Amniotic epithelial cell (primary cell): ENCODE measurements at regions not wholly inside any gene's neighbourhood (a gene's known extent, or its start where the extent isn't known, plus 50 kb on each side); places are given as distances from the start of the nearest gene placed in this dataset.
"Not testable (repeated sequence)": the region's sequence is repeated elsewhere in the genome, so short reads cannot be mapped to it uniquely, and the experiment has no call there.

Experiments used
- DNase-seq: peaks from one replicate; pipeline ENCODE4 v3.0.0-alpha.2; 2010; ENCODE audit warnings: low read depth

DNA sequence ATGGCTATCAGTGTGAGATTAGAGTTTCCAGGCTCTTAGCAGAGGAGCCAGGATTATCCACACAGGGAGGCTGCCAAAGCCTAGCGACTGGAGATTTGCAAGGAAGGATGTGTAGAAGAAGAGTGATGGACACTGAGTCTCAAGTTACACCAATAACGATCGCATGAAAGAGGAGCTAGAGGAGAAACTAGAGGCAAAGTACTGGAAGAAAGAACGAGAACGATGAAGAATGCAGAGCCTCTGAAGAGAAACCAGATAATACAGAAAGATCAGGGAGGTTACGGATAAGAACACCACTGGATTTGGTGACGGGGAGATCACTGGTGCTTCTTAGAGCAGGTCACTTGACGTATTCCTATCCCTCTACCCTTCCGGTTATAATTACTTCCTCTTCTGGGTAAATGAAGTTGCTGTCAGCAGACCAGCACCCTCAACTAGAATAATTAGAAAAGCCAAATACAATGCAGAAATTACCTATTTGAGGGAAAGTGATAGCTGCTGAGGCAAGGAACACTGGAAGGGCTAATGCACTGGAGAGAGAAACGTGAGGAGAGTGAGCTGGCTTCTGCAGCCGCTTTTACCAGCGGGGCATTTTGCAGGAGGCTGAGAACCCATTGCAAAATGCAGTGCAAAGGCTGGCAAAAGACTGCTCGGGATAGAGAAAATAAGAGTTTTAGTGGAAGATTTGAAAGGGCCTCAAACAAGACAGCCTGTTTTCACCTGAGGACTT lies 93.1 kb upstream of the HIF1A start:
- DNase-seq, result peak; percentile 32

DNA sequence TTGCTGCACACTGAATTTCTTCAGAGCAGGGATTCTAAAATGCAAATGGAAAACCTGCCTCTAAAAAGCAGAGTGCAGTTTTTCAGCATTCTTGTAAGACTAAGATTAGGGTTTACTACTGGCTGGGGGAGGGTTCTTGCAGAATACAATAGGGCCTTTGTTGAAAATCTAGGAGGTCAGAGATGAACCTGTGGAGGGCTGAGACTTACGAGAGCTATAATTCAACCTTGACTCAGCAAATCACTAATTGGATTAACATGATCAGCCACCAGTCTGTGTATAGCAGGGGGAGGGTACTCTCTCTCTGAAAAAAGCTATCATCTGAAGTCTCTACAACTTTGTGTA lies 92.6 kb upstream of the HIF1A start:
- DNase-seq, result peak; percentile 40

DNA sequence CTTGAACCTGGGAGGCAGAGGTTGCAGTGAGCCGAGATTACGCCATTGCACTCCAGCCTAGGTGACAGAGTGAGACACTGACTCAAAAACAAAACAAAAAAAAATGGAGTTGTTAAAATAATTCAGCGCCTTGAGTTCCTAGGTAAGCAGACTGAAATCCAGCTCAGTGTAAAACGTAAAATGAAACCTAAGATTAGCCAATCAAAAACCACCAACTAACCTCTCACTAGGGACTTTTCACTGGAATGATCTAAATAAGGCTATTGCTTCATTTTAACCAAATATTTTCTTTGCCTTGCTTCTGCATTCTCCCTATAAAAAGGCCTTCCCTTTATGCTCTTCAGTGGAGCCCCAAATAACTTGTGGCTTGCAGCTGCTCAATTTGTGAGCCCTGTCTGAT lies 91.6 kb upstream of the HIF1A start:
- DNase-seq, result peak; percentile 61

DNA sequence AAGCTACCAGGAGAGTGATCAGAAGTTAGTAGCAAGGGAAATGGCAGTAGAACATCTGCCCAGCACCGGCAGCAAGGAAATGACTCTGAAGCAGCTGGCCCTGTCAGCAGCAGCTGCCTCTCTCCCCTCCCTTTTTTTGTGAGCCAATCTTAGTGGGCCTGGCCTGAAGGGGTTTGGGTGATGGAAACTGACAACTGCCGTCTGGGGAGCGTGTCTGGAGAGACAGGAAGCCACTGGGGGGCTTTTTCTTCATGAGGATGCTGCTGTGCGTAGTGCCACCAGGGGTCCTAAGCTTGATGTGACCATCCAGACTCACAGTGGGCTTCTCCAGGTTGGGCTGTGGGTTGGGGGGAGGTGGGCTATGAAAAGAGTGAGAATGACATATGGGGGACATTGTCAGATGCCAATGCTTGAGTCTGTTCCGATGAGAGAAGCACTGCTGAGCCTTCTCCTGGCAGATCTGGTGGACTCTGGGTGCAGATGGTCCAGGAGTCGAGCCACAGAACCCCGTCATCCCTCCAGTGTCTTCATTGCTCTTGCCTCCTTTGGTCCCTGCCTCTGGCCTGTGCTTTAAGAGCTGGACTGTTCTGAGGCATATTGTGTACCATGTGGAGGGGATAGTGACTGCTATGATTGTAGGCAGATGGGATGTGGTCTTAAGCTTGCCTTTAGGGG lies 87.6 kb upstream of the HIF1A start:
- DNase-seq, result no peak

DNA sequence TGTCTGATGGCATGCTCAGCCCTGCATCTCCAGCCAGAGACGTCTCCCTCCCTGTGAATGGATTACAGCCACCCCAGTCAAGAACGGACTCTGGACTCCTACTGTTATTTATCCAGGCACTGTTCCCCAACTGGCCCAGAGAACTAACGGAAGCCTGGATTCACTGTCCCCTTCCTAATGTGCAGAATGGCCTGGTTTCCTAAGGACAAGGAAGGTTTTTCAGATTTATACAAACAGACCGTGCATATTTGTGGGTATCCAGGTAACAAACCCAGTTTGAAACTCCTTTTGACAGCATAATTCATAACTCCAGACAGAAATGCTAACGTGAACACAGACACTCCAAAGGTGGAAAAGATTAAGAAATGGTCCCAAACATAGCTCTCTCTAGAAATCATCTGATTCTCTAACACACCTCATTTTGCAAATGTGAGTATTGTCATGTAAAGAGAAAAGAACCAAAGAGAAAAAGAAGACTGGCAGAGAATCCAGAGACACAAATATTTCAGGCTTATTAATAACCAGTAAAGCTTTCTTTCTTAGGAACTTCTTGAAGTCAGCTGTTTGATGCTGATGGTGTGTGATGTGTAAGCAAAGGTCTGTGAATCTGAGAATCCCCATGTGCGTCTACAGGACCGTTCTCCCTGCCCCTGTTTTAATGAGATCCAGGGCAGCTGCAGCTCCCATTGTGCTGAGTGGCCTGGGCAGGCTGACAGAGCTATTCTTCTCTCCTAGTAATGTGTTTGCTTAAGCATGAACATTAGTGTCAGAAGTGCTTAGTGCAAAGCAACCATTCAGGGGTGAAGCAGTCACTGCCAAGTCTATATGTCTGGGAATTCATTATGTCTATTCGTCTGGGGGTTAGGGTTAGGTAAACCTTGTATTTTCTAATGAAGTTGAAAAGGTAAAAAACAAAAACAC lies 86.8 kb upstream of the HIF1A start:
- no peak for DNase-seq

DNA sequence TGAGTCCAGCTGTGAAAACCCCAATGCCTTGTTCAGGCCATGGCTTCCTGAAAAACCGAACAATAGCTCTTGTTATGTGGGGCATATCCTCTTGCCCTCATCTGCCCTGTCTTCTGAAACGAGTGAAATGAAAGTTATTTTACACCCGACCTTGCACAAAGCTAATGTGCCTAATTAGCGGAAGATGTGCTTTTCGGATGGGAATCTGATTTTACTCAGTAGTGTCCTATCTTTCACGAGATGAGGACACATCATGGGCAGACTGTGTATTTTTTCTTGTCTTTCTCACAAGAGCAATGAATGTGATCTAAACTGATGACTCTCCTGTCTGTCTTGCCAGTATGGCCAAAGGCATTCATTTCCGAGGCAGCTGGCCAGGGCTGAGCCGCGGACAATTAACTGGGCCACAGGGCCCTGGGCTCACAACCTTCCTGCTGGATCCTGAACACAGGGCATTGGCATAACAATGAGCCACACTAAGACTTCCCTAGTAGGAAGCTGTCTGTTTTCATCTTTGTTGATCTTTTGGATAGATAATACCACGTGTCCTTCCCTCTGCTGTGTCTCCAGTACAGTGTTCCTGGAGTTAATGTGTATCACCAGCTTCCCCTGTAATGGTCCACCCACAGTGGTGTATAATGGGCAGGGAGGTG lies 86.0 kb upstream of the HIF1A start:
- peak; percentile 67 for DNase-seq

DNA sequence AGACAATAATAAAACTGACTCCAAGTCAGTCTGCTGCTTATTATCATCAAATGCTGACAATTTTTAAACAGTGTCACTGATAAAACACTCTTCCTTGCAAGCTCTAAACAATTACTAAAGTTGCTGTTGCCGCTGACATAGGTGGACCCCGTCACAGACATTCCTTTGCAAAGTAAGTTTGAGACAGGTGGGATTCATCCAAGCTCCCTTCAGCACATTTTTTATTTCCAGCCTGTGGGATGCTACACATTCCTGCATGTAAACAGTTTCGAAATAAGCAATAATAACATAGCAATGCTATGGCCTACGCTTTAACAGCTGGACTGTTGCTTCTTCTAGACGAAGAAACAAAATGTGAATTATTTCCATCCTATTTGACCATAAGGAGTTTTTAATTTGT lies 85.4 kb upstream of the HIF1A start:
- DNase-seq, result peak; percentile 79

DNA sequence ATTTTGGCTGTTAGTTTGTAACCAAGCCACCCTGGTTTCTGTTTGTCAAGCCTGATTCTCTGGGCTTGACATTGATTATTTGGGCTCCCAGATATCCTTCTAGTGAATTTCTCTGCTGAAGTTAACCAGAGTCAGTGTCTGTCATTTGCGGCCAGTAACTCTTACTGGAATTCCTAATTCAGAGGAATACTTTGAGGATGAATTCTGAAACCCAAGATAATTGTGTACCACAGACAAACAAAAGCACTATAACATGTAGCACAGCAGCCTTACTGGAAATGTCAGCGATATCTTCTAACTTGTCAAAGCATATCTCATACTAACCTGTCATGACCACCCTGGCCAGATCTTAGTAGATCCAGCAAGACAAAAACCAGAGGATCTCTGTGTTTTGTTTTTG lies 84.4 kb upstream of the HIF1A start:
- peak; percentile 86 for DNase-seq

DNA sequence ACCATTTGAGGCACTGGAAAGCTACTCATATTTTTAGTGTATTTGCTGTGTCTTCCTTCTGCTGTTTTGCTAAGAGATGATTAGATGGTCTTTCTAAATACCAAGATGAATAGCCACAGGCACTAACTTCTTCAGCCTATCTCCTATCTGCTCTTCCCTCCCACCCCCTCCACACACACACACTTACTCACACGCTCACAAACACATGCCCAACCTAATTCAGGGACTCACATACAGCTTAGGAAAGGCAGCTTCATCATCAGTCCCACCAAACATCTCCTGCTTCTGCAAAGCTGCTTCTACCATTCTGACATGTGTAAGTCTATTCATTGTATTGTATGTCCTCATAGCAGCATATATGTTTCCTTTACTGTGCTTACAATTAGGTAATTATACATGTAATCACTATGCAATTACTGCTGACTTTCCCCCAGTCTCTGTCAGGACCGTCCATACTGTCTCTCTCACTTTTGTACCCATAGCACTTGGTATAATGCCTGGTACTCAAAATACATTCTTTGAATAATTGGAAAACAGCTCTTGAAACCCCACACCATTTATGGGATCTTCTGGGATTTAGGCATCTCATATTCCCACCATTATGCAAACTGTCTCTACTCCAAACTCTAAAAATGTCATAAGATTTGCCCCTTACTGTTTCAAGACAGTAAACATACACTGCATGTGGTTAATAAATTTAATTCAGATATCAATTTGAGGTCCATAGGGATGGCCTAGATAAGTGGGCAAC lies 83.3 kb upstream of the HIF1A start:
- DNase-seq, result peak; percentile 90

DNA sequence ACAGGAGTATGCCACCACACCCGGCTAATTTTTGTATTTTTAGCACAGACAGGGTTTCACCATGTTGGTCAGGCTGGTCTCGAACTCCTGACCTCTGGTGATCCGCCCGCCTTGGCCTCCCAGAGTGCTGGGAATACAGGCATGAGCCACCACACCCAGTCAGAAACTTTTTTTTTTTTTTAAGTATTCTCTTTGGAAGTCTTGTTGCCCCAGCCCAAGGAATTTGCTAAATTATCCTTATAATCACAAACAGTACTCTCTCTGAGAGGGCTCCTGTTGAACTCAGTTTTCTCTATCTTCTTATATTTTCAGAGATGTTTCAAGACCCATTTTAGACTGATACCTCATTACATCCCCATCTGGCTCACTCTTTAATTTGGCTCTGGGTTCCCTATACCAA lies 82.3 kb upstream of the HIF1A start:
- not testable (repeated sequence) for DNase-seq

DNA sequence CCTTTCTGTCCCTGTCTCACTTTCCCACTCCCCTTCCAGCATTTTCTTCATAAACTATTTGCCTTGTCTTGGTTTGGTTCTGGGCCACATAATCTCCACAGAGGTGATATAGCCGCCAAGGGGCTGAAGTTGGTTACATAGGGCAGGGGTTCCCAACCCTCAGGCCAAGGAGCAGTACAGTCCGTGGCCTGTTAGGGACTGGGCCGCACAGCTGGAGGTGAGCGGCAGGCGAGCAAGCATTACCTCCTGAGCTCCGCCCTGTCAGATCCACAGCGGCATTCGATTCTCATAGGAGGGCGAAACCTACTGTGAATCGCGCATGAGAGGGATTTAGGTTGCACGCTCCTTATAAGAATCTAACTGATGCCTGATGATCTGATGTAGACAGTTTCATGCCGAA lies 80.6 kb upstream of the HIF1A start:
- no peak for DNase-seq

DNA sequence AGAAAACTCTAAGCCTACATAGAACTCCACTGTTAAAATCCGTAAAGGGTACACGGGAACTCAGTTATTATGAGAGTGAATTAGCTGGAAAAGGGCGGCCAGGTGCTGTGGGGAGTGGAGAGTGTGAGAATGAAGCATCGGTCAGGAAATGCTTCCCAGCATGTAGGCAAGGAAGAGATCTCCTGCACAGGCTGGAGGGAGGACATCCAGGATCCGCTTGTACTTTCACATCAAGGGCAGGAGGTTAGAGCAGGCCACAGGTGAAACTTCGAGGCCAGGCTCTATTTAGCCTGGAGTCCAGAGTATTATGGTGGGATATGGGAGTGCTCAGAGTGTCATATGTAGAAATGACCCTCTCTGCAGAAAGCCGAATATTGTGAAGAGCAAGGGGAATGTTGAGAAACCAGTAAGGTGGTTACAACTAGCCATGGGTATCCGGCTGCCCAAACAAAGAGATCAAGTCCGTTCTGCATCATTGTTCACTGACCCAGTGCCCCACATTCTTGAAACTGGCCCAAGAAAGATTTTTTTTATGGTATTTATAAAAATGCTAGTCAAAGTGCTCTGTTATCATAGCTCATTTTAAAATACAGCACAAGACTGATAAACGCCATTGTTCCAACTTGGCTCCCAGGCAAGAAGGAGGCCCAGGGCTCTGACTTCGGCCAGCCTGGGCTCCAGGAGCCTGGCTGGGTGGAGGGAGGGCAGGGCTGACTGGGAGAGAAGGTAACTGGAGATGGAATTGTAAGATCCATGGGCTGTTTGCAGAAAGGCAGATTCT lies 79.4 kb upstream of the HIF1A start:
- DNase-seq, result peak; percentile 70

DNA sequence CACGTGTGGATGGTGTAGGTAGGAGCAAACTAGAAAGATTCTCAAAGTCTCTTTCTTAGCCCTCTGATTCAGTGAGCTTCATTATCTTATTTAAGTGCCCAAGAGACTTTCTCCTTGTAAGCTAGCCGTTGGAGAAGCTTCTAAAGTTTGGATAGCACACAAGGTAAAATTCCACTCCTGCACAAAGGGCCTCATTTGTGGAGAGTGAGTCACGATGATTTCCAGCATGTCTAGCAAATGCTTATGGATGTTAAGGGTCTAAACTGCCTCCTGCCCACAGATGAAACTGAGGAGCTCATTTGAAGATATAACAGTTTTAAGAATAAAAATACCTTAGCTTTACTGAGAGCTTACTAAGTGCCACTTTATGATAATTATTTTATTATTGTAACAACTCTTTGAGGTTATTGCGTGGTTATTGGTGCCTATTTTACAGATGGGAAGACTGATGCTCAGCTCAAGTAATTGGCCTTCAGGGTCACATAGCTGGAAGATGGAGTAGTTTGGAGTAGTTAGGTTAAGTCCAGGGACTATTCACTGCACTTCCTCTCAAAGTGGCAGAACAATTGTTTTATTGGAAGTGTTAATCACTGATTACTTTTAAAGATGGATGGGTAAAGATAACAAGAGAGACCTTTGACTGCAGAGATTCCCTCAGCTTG lies 78.7 kb upstream of the HIF1A start:
- peak; percentile 86 for DNase-seq

DNA sequence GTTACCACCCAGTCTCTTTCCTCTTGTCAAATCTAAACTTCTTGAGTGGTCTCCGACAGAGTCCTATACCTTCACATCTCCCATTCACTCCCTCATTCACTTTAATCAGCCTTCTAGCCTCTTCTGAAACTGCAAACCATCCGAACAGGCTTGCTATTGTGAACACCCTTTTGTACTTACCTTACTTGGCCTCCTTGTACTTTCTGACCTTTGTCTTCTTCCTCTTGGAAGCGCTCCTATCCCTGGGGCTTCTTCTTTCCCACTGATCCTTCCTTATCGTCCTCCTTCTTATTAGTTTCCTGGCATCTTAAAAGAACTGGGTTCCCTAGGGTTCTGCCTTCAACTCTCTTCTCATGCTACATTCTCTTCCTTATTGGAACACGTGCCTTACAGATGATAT lies 76.9 kb upstream of the HIF1A start:
- no peak for DNase-seq

DNA sequence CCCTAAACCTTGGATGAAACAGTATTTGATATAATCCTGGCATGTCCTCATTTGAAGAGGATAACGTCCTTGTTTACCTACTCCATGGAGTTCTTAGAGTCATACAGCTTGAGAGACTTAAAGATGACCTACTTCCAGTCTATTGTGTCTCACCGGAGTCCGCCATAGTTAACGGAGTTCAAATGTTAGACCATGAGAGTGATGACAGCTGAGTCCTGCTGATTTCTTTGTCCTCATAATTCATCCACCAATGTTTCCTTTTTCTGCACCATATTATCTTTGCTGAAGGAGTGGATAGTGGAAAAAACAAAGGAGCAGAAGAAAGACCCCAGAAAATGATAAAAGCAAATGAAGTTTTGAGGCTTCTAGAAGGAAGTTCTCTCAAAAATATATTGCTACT lies 75.8 kb upstream of the HIF1A start:
- peak; percentile 25 for DNase-seq

DNA sequence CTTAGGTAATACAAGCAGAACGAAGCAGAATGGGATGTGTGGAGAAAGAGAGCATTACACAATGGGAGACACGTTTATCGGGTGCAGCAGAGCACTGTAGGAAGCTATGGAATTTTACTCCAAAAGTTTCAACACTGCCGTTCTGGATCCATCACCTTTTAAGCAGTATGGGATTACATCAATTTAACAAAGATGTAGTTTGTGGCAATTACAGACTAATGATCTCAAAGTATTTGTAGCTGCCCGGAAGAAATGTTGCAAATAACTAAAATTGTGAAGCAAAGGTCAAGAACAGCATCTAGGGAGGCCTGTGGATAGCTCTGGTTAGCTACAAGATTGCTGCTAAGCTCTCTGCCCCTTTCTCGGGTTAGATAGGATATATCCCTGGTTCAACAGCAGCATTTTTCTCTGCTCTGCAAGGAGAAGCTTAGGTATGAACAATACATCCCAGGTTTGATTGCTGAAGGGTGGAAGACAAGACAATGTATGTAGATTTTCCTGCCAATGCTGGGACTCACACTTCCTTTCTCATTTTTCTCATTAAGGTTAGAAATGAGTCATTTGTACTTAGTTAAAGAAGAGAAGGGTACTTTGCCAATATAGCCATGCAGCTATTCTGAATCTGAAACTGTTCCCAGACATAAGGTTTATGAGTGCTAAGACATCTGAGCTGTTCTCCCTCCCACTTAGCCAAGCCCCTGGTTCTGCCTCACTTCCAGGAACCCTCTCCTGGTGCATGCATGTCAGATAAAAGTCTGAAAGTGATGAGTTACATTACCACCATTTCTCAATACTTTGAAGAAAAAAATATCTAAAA lies 75.0 kb upstream of the HIF1A start:
- DNase-seq, result peak; percentile 99

DNA sequence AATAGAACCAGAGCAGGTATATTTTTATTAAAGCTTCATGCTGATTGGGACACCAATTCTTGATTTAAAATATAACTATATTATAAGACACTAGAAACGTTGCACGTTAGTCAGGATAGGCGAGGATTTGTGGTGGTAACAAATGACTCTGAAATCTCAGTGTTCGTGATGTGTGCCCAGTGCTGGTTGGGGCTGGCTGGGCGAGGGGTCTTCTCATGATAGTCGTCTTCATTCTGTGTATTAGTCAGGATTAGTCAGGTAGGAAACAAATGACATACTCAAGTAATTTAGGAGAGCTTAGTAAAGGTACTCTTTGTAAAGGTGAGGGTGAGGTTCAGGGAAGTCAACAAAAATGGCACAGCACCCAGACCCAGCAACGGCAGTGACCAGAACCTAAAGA lies 73.9 kb upstream of the HIF1A start:
- no peak for DNase-seq

DNA sequence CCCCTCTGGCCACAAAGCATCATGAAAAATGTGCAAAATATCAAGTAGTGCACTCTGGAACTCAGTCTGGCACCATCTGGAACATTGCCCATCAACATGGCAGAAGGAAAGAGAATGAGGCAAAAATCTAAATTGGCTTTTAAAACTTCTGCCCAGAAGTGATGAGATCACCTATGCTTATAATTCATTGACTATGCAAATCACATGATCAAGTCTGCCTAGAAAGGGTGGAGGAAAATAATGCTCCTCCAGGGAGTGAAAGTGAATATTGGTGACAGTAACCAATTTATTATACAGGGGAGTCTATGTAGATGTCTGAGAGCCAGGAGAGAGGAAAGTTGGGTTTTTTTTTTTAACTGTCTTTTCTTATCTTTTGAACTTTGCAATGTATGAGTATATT lies 73.3 kb upstream of the HIF1A start:
- DNase-seq, result no peak

DNA sequence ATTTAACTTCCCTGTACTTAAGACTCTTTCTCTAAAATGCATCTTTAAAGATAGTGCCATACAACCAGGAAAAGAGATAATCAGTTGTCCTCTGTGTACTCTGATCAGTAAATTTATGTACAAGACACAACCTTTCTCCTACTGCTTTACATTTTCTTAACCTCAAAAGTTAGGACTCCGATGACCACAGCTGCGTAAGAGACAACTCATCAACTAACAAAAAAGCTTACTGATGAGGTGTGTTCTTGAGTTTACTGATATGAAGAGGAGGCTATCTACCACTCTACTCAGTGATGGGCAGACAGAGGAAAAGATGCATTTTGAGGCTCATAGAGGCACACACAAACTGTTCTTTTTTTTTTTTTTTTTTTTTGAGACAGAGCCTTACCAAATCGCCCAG lies 71.4 kb upstream of the HIF1A start:
- peak; percentile 68 for DNase-seq
